HCT116 (cell line): ENCODE measurements at regions not wholly inside any gene's neighbourhood (a gene's known extent, or its start where the extent isn't known, plus 50 kb on each side); places are given as distances from the start of the nearest gene placed in this dataset.

Experiments used
- ATAC-seq: fragments of 200-7000 bp; cut with Tn5 transposase; 2 replicates; pipeline ENCODE4 v1.9.1; 2020; ENCODE audit warnings: mild to moderate bottlenecking, moderate library complexity
- BruUV-seq: library from RNA; stranded (reverse); fragments of 400-500 nt; replicated peaks from 2 replicates; lab custom pipeline; 2021; lab: Mats Ljungman, UMichigan
- CTCF ChIA-PET: fragments of 300-600 bp; sonication (Branson Sonifier 250); formaldehyde crosslinking; loops from one replicate; lab custom pipeline; 2021; ENCODE audit warnings: antibody characterized with exemption; lab: Charles Lee
- POLR2A ChIA-PET: fragments of 300-600, 350-600 bp; sonication (Branson Sonifier 250); formaldehyde crosslinking; loops from one replicate; lab custom pipeline; 2021; ENCODE audit warnings: antibody characterized with exemption; lab: Charles Lee
- RAD21 ChIA-PET, 2 experiments: fragments of 300-600 bp; sonication (Branson Sonifier 250); formaldehyde crosslinking; loops; one replicate each; lab custom pipeline; 2023; ENCODE audit warnings: low total read pairs in 2 of 2; ENCODE audit not compliant: uncharacterized antibody in 2 of 2, unreplicated experiment in 2 of 2, low non-redundant PET in 1 of 2; lab: Charles Lee
- DNase-seq: peaks from one replicate; pipeline ENCODE4 v3.0.0-alpha.2; 2010; ENCODE audit warnings: low read depth, low spot score
- H2AFZ ChIP-seq: fragments of 200-600 bp; shearing (Covaris generic), sonication (generic); 2 replicates; pipeline ENCODE4 v1.6.1; 2017; ENCODE audit warnings: low read depth, mixed run types, mixed read lengths, antibody characterized with exemption, low read length; ENCODE audit not compliant: poor library complexity, severe bottlenecking
- H3K27ac ChIP-seq: 2 replicates; pipeline ENCODE4 v1.5.1; 2012; ENCODE audit warnings: low read depth, low read length
- H3K27me3 ChIP-seq: fragments of 200-600 bp; sonication (generic); 2 replicates; pipeline ENCODE4 v1.6.1; 2016; ENCODE audit warnings: mixed run types, low read length, mixed read lengths; ENCODE audit not compliant: insufficient read depth
- H3K36me3 ChIP-seq, 2 experiments: fragments of 200-500 bp in 1 of 2; fragments of 200-600 bp in 1 of 2; sonication (Bioruptor generic) in 1 of 2; sonication (generic) in 1 of 2; 2 replicates each; pipeline versions ENCODE4 v1.5.1 to v1.6.1; 2014 to 2016; ENCODE audit warnings: low read length in 2 of 2, inconsistent platforms in 1 of 2, mixed read lengths in 1 of 2, mixed run types in 1 of 2; ENCODE audit not compliant: insufficient read depth in 2 of 2, control insufficient read depth in 1 of 2
- H3K4me1 ChIP-seq, 2 experiments: fragments of 200-600 bp in 1 of 2; sonication (generic) in 1 of 2; 2 replicates each; pipeline versions ENCODE4 v1.5.1 to v1.6.1; 2012 to 2017; ENCODE audit warnings: low read length in 2 of 2, inconsistent platforms in 1 of 2, mild to moderate bottlenecking in 1 of 2, mixed read lengths in 1 of 2, mixed run types in 1 of 2, moderate library complexity in 1 of 2; ENCODE audit not compliant: insufficient read depth in 2 of 2, control insufficient read depth in 1 of 2
- H3K4me2 ChIP-seq: fragments of 200-600 bp; sonication (generic); 2 replicates; pipeline ENCODE4 v1.6.1; 2017; ENCODE audit warnings: mixed run types, low read length, mixed read lengths
- H3K4me3 ChIP-seq, 2 experiments: fragments of 200-600 bp in 1 of 2; sonication (generic) in 1 of 2; replicated peaks in 1 of 2; 2 replicates each; pipeline ENCODE4 v1.5.1; 2011 to 2016; ENCODE audit warnings: low read length in 2 of 2, control low read depth in 1 of 2, low read depth in 1 of 2, mild to moderate bottlenecking in 1 of 2, mixed read lengths in 1 of 2, mixed run types in 1 of 2
- H3K79me2 ChIP-seq: fragments of 200-600 bp; sonication (generic); 2 replicates; pipeline ENCODE4 v1.6.1; 2017; ENCODE audit warnings: mild to moderate bottlenecking, mixed run types, low read length, moderate library complexity, mixed read lengths; ENCODE audit not compliant: insufficient read depth
- H3K9ac ChIP-seq: fragments of 200-600 bp; sonication (generic); 2 replicates; pipeline ENCODE4 v1.6.1; 2016; ENCODE audit warnings: low read length, mixed read lengths
- H3K9me2 ChIP-seq: fragments of 200-600 bp; sonication (generic), shearing (Covaris generic); 2 replicates; pipeline ENCODE4 v1.6.1; 2017; ENCODE audit warnings: mixed run types, mild to moderate bottlenecking, moderate library complexity; ENCODE audit not compliant: insufficient read depth
- H3K9me3 ChIP-seq, 2 experiments: fragments of 200-500 bp in 1 of 2; fragments of 200-600 bp in 1 of 2; sonication (Bioruptor generic) in 1 of 2; sonication (generic) in 1 of 2; 2 replicates each; pipeline ENCODE4 v1.6.1; 2014 to 2017; ENCODE audit warnings: low read length in 2 of 2, mixed read lengths in 2 of 2, inconsistent platforms in 1 of 2, low read depth in 1 of 2, mild to moderate bottlenecking in 1 of 2, mixed run types in 1 of 2, moderate library complexity in 1 of 2; ENCODE audit not compliant: control insufficient read depth in 1 of 2, insufficient read depth in 1 of 2
- H4K20me1 ChIP-seq: fragments of 200-600 bp; sonication (generic), shearing (Covaris generic); 2 replicates; pipeline ENCODE4 v1.6.1; 2017; ENCODE audit warnings: mixed run types, mild to moderate bottlenecking, moderate library complexity; ENCODE audit not compliant: insufficient read depth
- CBX3 ChIP-seq: IDR thresholded peaks from 2 replicates; pipeline ENCODE4 v1.6.1; 2012; ENCODE audit warnings: low read depth
- CEBPB ChIP-seq: IDR thresholded peaks from 2 replicates; pipeline ENCODE4 v1.6.1; 2012; ENCODE audit warnings: low read depth
- EZH2 ChIP-seq: fragments of 200-600 bp; sonication (generic); IDR thresholded peaks from 2 replicates; pipeline ENCODE4 v1.6.1; 2017; ENCODE audit warnings: antibody characterized with exemption, mixed run types
- EZH2phosphoT487 ChIP-seq: fragments of 200-600 bp; IDR thresholded peaks from 2 replicates; pipeline ENCODE4 v1.6.1; 2018; ENCODE audit warnings: antibody characterized with exemption, borderline replicate concordance
- FOSL1 ChIP-seq: IDR thresholded peaks from 2 replicates; pipeline ENCODE4 v1.6.1; 2012; ENCODE audit warnings: low read depth
- JUND ChIP-seq: IDR thresholded peaks from 2 replicates; pipeline ENCODE4 v1.6.1; 2012
- POLR2A ChIP-seq: IDR thresholded peaks from 2 replicates; pipeline ENCODE4 v1.7.0; 2011; ENCODE audit warnings: borderline replicate concordance; ENCODE audit not compliant: insufficient read depth, insufficient read length; ENCODE audit errors: extremely low read depth
- RAD21 ChIP-seq: IDR thresholded peaks from 2 replicates; pipeline ENCODE4 v1.6.1; 2012; ENCODE audit warnings: low read depth, mild to moderate bottlenecking
- SIN3A ChIP-seq: IDR thresholded peaks from 2 replicates; pipeline ENCODE4 v1.6.1; 2012; ENCODE audit warnings: low read depth
- TCF7L2 ChIP-seq: IDR thresholded peaks from 2 replicates; pipeline ENCODE4 v1.7.0; 2011; ENCODE audit warnings: borderline replicate concordance, inconsistent platforms; ENCODE audit not compliant: insufficient read depth, insufficient read length; ENCODE audit errors: extremely low read depth
- ZFX ChIP-seq: fragments of 450-650 bp; IDR thresholded peaks from 2 replicates; pipeline ENCODE4 v1.6.1; 2017
- intact Hi-C: fragments of 100-400 bp; cut with micrococcal nuclease; formaldehyde crosslinking; loops from 2 replicates; pipeline ENCODE4 v1.10.0; 2022
- TF ChIP-seq, protein P1 (sequence below): IDR thresholded peaks from 2 replicates; pipeline ENCODE4 v1.6.1; 2011; ENCODE audit warnings: mild to moderate bottlenecking, low read length, moderate library complexity; ENCODE audit not compliant: insufficient replicate concordance; ENCODE audit errors: extremely low read depth
- TF ChIP-seq, protein P2 (sequence below): IDR thresholded peaks from 2 replicates; pipeline ENCODE4 v1.6.1; 2012
- TF ChIP-seq, protein P3 (sequence below), 3 experiments: fragments of 200-600 bp in 1 of 3; sonication (generic) in 1 of 3; IDR thresholded peaks in 2 of 3; conservative IDR thresholded peaks in 1 of 3; 2 replicates each; pipeline ENCODE4 v1.5.1; 2012 to 2017; ENCODE audit warnings: low read depth in 2 of 3, low read length in 2 of 3, antibody characterized with exemption in 1 of 3, borderline replicate concordance in 1 of 3, control low read depth in 1 of 3, mild to moderate bottlenecking in 1 of 3, mixed read lengths in 1 of 3, mixed run types in 1 of 3, moderate library complexity in 1 of 3; ENCODE audit not compliant: insufficient read depth in 1 of 3

DNA sequence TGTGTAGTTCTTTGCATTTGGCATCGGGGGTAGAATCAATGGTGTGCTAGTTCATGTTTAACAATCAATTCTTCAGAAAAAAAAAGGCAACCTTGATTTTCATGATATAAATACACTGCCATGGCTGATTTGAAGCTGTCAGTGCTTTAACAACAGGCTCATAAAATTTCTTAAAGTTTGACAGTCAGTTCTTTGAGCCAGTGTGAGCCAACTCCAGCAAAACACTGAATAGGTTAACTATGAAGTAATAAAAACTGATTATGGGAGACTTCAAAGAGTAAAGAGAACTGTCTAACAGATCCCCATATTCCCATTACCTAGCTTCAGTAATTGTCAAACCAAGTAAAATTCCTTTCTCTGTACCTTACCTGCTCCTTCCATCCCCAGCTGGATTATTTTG lies 241.7 kb upstream of the SUCLG2 start:
- BruUV-seq = no TSS peak
- H4K20me1 ChIP-seq = no peaks in the 10 kb centered on the region
- H3K9me2 ChIP-seq = no peaks in the 10 kb centered on the region
- no peaks in the 10 kb centered on the region for H3K27me3 ChIP-seq
- TF ChIP-seq, protein P1, sequence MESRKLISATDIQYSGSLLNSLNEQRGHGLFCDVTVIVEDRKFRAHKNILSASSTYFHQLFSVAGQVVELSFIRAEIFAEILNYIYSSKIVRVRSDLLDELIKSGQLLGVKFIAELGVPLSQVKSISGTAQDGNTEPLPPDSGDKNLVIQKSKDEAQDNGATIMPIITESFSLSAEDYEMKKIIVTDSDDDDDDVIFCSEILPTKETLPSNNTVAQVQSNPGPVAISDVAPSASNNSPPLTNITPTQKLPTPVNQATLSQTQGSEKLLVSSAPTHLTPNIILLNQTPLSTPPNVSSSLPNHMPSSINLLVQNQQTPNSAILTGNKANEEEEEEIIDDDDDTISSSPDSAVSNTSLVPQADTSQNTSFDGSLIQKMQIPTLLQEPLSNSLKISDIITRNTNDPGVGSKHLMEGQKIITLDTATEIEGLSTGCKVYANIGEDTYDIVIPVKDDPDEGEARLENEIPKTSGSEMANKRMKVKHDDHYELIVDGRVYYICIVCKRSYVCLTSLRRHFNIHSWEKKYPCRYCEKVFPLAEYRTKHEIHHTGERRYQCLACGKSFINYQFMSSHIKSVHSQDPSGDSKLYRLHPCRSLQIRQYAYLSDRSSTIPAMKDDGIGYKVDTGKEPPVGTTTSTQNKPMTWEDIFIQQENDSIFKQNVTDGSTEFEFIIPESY = no peak
- TF ChIP-seq, protein P2, sequence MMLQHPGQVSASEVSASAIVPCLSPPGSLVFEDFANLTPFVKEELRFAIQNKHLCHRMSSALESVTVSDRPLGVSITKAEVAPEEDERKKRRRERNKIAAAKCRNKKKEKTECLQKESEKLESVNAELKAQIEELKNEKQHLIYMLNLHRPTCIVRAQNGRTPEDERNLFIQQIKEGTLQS = no peak
- TF ChIP-seq, protein P3, sequence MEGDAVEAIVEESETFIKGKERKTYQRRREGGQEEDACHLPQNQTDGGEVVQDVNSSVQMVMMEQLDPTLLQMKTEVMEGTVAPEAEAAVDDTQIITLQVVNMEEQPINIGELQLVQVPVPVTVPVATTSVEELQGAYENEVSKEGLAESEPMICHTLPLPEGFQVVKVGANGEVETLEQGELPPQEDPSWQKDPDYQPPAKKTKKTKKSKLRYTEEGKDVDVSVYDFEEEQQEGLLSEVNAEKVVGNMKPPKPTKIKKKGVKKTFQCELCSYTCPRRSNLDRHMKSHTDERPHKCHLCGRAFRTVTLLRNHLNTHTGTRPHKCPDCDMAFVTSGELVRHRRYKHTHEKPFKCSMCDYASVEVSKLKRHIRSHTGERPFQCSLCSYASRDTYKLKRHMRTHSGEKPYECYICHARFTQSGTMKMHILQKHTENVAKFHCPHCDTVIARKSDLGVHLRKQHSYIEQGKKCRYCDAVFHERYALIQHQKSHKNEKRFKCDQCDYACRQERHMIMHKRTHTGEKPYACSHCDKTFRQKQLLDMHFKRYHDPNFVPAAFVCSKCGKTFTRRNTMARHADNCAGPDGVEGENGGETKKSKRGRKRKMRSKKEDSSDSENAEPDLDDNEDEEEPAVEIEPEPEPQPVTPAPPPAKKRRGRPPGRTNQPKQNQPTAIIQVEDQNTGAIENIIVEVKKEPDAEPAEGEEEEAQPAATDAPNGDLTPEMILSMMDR (IDR thresholded peaks at IDR 0.05 in 2 of 3, conservative IDR thresholded peaks at IDR 0.05 in 1 of 3; ENCODE audit: borderline replicate concordance in 1 of 3, insufficient read depth in 1 of 3, low read depth in 2 of 3, low read length in 2 of 3) = no peak
- no peak for TF ChIP-seq SIN3A
- no peak overlapping the region for H3K4me2 ChIP-seq
- no peak overlapping the region for H3K27ac ChIP-seq
- no peak overlapping the region for H2AFZ ChIP-seq
- RAD21 ChIA-PET = no interaction called here
- intact Hi-C loops = no loop called here
- POLR2A ChIA-PET = no interaction called here
- no peak overlapping the region for H3K4me3 ChIP-seq
- no peaks in the 10 kb centered on the region for H3K79me2 ChIP-seq
- H3K4me1 ChIP-seq = no peaks in the 10 kb centered on the region
- H3K9me3 ChIP-seq = no peaks in the 10 kb centered on the region
- H3K36me3 ChIP-seq = no peaks in the 10 kb centered on the region
- ATAC-seq (no peak), DNase-seq (no peak)
- H3K9ac ChIP-seq = no peak overlapping the region
- CTCF ChIA-PET = no interaction called here

DNA sequence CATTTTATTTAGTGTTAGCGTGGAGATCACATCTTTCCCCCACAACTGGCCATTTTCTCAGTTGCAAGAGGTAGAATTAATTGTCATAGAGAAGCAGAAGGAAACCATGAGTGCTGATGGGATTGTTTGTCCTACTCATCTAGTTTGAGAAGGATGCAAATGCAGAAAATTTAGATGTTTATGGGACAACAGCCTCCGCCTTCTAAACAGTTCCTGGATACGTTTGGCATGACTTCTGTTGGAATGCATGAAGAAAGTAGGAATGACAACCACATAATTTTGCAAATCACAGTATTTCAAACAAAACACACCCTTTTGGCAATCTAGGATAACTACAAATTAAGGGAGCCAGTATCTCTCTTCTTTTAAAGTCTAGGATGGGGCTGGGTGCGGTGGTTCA lies 240.1 kb upstream of the SUCLG2 start:
- Histone ChIP-seq H3K27ac (no peak overlapping the region), H3K9me3 (no peaks in the 10 kb centered on the region), H3K27me3 (no peaks in the 10 kb centered on the region), H3K36me3 (no peaks in the 10 kb centered on the region), H3K4me1 (no peaks in the 10 kb centered on the region), H3K4me2 (no peak overlapping the region), H4K20me1 (no peaks in the 10 kb centered on the region)
- POLR2A ChIA-PET = no interaction called here
- TF ChIP-seq TCF7L2 (no peak), EZH2phosphoT487 (no peak), POLR2A (no peak), RAD21 (no peak), CBX3 (no peak), EZH2 (no peak), ZFX (no peak), SIN3A (no peak), CEBPB (no peak), FOSL1 (no peak), JUND (no peak)
- TF ChIP-seq, protein P1 = no peak
- TF ChIP-seq, protein P2 = no peak
- TF ChIP-seq, all 23 proteins: peak for 0
- ChIA-PET RAD21 (no interaction called here), CTCF (no interaction called here)
- ATAC-seq = no peak
- Histone ChIP-seq H3K79me2 (no peaks in the 10 kb centered on the region), H3K9me2 (no peaks in the 10 kb centered on the region), H3K4me3 (no peak overlapping the region), H3K9ac (no peak overlapping the region), H2AFZ (no peak overlapping the region)
- DNase-seq = no peak
- intact Hi-C loops = no loop called here
- BruUV-seq = no TSS peak
